ENCODE measurements at regions not wholly inside any gene's neighbourhood (a gene's known extent, or its start where the extent isn't known, plus 50 kb on each side); places are given as distances from the start of the nearest gene placed in this dataset.

DNA sequence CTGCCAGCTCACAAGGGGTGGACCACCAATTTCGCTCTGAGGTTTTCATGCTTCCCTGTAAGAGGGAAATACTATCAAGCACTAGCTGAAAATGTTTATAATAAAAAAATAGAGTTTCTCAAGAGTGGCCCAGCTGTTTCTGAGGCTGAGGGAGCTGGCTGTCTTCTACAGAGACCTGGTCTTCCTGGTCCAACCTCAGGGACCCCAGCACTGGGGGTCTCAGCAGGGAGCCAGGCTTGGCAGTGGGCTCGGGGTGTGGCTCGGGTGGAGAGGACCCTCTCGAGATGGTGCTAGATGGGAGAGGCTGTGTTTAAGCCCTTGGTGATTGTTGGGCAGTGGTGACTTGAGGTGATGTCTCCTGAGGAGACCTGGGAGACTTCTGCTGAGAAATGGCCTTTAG lies 87.3 kb upstream of the SHH start:
- TF ChIP-seq EP300 (IDR thresholded peaks at IDR 0.05; ENCODE audit: borderline replicate concordance) (no peak), TCF12 (IDR thresholded peaks at IDR 0.05; ENCODE audit: low read depth) (no peak), NFIC (IDR thresholded peaks at IDR 0.05) (no peak), CREB1 (IDR thresholded peaks at IDR 0.05; ENCODE audit: low read depth) (no peak), EGR1 (IDR thresholded peaks at IDR 0.05) (no peak), CEBPB (IDR thresholded peaks at IDR 0.05) (no peak), TAF1 (IDR thresholded peaks at IDR 0.05; ENCODE audit: low read depth) (no peak), YY1 (IDR thresholded peaks at IDR 0.05; ENCODE audit: low read depth) (no peak), ZBTB7A (IDR thresholded peaks at IDR 0.05; ENCODE audit: low read depth) (no peak), FOXM1 (IDR thresholded peaks at IDR 0.05; ENCODE audit: borderline replicate concordance, low read depth) (no peak)
- TF ChIP-seq, protein P1, sequence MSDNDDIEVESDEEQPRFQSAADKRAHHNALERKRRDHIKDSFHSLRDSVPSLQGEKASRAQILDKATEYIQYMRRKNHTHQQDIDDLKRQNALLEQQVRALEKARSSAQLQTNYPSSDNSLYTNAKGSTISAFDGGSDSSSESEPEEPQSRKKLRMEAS (IDR thresholded peaks at IDR 0.05): no peak
- TF ChIP-seq, protein P2, sequence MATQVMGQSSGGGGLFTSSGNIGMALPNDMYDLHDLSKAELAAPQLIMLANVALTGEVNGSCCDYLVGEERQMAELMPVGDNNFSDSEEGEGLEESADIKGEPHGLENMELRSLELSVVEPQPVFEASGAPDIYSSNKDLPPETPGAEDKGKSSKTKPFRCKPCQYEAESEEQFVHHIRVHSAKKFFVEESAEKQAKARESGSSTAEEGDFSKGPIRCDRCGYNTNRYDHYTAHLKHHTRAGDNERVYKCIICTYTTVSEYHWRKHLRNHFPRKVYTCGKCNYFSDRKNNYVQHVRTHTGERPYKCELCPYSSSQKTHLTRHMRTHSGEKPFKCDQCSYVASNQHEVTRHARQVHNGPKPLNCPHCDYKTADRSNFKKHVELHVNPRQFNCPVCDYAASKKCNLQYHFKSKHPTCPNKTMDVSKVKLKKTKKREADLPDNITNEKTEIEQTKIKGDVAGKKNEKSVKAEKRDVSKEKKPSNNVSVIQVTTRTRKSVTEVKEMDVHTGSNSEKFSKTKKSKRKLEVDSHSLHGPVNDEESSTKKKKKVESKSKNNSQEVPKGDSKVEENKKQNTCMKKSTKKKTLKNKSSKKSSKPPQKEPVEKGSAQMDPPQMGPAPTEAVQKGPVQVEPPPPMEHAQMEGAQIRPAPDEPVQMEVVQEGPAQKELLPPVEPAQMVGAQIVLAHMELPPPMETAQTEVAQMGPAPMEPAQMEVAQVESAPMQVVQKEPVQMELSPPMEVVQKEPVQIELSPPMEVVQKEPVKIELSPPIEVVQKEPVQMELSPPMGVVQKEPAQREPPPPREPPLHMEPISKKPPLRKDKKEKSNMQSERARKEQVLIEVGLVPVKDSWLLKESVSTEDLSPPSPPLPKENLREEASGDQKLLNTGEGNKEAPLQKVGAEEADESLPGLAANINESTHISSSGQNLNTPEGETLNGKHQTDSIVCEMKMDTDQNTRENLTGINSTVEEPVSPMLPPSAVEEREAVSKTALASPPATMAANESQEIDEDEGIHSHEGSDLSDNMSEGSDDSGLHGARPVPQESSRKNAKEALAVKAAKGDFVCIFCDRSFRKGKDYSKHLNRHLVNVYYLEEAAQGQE (IDR thresholded peaks at IDR 0.05; ENCODE audit: low read depth): no peak
- TF ChIP-seq, protein P3, sequence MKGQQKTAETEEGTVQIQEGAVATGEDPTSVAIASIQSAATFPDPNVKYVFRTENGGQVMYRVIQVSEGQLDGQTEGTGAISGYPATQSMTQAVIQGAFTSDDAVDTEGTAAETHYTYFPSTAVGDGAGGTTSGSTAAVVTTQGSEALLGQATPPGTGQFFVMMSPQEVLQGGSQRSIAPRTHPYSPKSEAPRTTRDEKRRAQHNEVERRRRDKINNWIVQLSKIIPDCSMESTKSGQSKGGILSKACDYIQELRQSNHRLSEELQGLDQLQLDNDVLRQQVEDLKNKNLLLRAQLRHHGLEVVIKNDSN (IDR thresholded peaks at IDR 0.05): no peak

All from Ishikawa (cell line).